Suprapubic skin (tissue), 4 donors: ENCODE measurements at regions not wholly inside any gene's neighbourhood (a gene's known extent, or its start where the extent isn't known, plus 50 kb on each side); places are given as distances from the start of the nearest gene placed in this dataset.

Experiments used
- DNase-seq, 2 donors: peaks; one replicate each; pipeline ENCODE4 v3.0.0-alpha.2; 2019; ENCODE audit warnings: low spot score in 2 of 2
- H3K27ac ChIP-seq: fragments of 200-600 bp; sonication (generic); one replicate; pipeline ENCODE4 v1.5.1; 2019
- H3K27me3 ChIP-seq: fragments of 200-600 bp; sonication (generic); one replicate; pipeline ENCODE4 v1.5.1; 2019
- H3K36me3 ChIP-seq: fragments of 200-600 bp; sonication (generic); one replicate; pipeline ENCODE4 v1.5.1; 2019
- H3K4me1 ChIP-seq: fragments of 200-600 bp; sonication (generic); one replicate; pipeline ENCODE4 v1.5.1; 2019
- H3K4me3 ChIP-seq: fragments of 200-600 bp; sonication (generic); one replicate; pipeline ENCODE4 v1.5.1; 2019; ENCODE audit warnings: mild to moderate bottlenecking
- H3K9me3 ChIP-seq: fragments of 200-600 bp; sonication (generic); one replicate; pipeline ENCODE4 v1.5.1; 2019
- EP300 ChIP-seq: sonication (generic); formaldehyde crosslinking; IDR thresholded peaks from one replicate; pipeline ENCODE4 v1.6.1; 2017; ENCODE audit warnings: antibody characterized with exemption
- POLR2A ChIP-seq, 2 donors: fragments of 450-650 bp; IDR thresholded peaks; one replicate each; pipeline ENCODE4 v1.6.1; 2017; ENCODE audit warnings: antibody characterized with exemption in 2 of 2, mild to moderate bottlenecking in 2 of 2, moderate library complexity in 2 of 2
- POLR2AphosphoS5 ChIP-seq, 3 donors: sonication (generic); formaldehyde crosslinking; IDR thresholded peaks; one replicate each; pipeline ENCODE4 v1.6.1; 2017; ENCODE audit warnings: antibody characterized with exemption in 3 of 3
- WGBS: methylation state at CpG from one replicate; pipeline ENCODE4 v1.1.5; 2018; 5-methylcytosine and 5-hydroxymethylcytosine counted together
- TF ChIP-seq, protein P1 (sequence below), 2 donors: fragments of 200-600 bp in 1 of 2; fragments of 450-650 bp in 1 of 2; sonication (generic) in 1 of 2; IDR thresholded peaks; one replicate each; pipeline ENCODE4 v1.5.1; 2016 to 2019; ENCODE audit warnings: antibody characterized with exemption in 2 of 2, mild to moderate bottlenecking in 1 of 2, moderate library complexity in 1 of 2

DNA sequence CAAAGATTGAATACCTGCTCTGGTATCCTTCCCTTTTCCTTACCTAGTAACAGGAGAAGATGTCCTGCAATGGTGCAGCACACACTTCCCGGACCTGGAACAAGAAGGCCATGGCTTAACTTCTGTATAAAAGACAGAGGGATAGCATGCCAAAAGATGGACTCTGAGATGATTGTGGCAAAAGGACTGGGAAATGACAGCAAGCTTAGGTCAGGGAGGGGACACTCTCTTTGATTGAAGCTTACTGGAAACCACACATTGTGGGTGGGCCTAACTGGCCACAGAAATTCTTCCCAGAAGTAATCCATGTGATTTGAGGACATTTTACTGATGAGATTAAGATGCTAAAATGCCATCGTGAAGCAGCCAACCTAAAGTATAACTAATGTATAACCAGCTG is 71.0 kb upstream of the OTUD4 start:
- DNase-seq, result no peak
- TF ChIP-seq POLR2A (IDR thresholded peaks at IDR 0.05), result no peak
- TF ChIP-seq, protein P1, sequence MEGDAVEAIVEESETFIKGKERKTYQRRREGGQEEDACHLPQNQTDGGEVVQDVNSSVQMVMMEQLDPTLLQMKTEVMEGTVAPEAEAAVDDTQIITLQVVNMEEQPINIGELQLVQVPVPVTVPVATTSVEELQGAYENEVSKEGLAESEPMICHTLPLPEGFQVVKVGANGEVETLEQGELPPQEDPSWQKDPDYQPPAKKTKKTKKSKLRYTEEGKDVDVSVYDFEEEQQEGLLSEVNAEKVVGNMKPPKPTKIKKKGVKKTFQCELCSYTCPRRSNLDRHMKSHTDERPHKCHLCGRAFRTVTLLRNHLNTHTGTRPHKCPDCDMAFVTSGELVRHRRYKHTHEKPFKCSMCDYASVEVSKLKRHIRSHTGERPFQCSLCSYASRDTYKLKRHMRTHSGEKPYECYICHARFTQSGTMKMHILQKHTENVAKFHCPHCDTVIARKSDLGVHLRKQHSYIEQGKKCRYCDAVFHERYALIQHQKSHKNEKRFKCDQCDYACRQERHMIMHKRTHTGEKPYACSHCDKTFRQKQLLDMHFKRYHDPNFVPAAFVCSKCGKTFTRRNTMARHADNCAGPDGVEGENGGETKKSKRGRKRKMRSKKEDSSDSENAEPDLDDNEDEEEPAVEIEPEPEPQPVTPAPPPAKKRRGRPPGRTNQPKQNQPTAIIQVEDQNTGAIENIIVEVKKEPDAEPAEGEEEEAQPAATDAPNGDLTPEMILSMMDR (IDR thresholded peaks at IDR 0.05), result no peak
- no peak for TF ChIP-seq EP300
- TF ChIP-seq POLR2AphosphoS5 (IDR thresholded peaks at IDR 0.05), result no peak
- WGBS, result 89% methylated on average over 2 of the region's 2 CpGs

GRCh38 chr4:145248971-145249370 is 68.6 kb upstream of the OTUD4 start:
- H3K27ac ChIP-seq, result no peak overlapping the region
- H3K9me3 ChIP-seq, result no peaks in the 10 kb centered on the region
- no peaks in the 10 kb centered on the region for H3K36me3 ChIP-seq
- no peak overlapping the region for H3K4me3 ChIP-seq
- no peak for DNase-seq
- no peaks in the 10 kb centered on the region for H3K27me3 ChIP-seq
- 60% methylated on average over 2 of the region's 2 CpGs for WGBS
- TF ChIP-seq EP300, result no peak
- TF ChIP-seq POLR2A (IDR thresholded peaks at IDR 0.05), result no peak
- TF ChIP-seq, protein P1 (IDR thresholded peaks at IDR 0.05), result no peak
- no peak for TF ChIP-seq POLR2AphosphoS5 (IDR thresholded peaks at IDR 0.05)
- no peaks in the 10 kb centered on the region for H3K4me1 ChIP-seq

More for the DNA sequence above, 71.0 kb upstream of the OTUD4 start:
- Histone ChIP-seq H3K9me3 (no peaks in the 10 kb centered on the region), H3K27ac (no peak overlapping the region), H3K36me3 (no peaks in the 10 kb centered on the region), H3K4me1 (no peaks in the 10 kb centered on the region), H3K4me3 (no peak overlapping the region), H3K27me3 (no peaks in the 10 kb centered on the region)

DNA sequence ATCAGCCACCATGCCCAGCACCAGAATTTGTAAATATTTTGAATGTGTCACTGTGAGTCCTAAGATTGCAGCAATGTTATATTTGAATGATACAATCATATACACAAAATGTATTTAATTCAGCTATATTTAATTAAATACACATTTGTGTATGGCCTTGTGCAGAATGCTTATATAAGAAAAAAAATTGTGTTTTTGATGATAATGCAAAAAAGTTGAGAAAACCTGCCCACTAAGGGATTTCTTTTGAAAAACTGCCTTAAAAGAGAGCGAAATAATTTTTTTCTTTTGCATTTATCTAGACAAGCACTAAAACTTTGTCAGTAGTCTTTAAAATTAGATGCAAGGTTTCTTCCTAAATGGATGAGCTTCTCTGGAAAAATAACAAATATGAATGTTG is 68.1 kb upstream of the OTUD4 start:
- H3K36me3 ChIP-seq, result no peaks in the 10 kb centered on the region
- H3K9me3 ChIP-seq, result no peaks in the 10 kb centered on the region
- no peaks in the 10 kb centered on the region for H3K4me1 ChIP-seq
- no peaks in the 10 kb centered on the region for H3K27me3 ChIP-seq
- H3K4me3 ChIP-seq, result no peak overlapping the region
- no peak for DNase-seq
- TF ChIP-seq, protein P1 (IDR thresholded peaks at IDR 0.05), result no peak
- TF ChIP-seq POLR2AphosphoS5 (IDR thresholded peaks at IDR 0.05), result no peak
- no peak for TF ChIP-seq EP300
- TF ChIP-seq POLR2A (IDR thresholded peaks at IDR 0.05), result no peak
- 87% methylated on average over 1 of the region's 1 CpG for WGBS
- H3K27ac ChIP-seq, result no peak overlapping the region

DNA sequence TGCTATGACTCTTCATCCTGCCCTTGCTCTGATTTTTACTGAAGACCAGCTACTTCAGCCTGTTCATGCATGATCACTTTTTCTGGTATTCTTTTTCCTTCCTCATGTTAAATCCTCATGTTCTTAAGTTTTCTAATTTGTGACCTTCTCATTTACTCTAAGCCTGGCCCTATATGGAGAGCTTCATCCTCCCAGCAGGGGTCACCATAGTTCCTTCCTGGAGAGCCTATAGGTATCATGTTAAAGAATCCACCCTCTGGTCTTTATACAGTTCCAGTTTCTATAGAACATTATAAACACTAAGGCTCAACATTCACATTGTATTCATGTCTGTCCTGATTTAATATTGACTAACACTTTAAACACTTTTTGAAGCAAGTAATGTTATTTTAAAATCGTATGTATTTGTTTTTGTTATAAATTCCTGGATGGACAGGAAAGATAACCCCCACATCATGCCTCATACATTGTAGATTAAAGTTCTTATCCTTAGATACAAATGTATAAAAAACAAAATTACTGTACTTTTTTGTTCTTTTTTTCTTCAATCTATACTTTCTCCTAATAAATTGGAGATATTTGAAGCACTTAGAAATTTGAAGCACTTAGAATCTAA is 53.8 kb upstream of the OTUD4 start:
- TF ChIP-seq POLR2A (IDR thresholded peaks at IDR 0.05) (no peak), EP300 (no peak), POLR2AphosphoS5 (IDR thresholded peaks at IDR 0.05) (no peak)
- TF ChIP-seq, protein P1 (IDR thresholded peaks at IDR 0.05), result peak; percentile 53 to 59
- Histone ChIP-seq H3K27me3 (no peaks in the 10 kb centered on the region), H3K4me1 (no peaks in the 10 kb centered on the region), H3K36me3 (no peaks in the 10 kb centered on the region), H3K4me3 (no peak overlapping the region), H3K27ac (no peak overlapping the region), H3K9me3 (no peaks in the 10 kb centered on the region)
- DNase-seq, result no peak
- 33% methylated on average over 1 of the region's 1 CpG for WGBS

DNA sequence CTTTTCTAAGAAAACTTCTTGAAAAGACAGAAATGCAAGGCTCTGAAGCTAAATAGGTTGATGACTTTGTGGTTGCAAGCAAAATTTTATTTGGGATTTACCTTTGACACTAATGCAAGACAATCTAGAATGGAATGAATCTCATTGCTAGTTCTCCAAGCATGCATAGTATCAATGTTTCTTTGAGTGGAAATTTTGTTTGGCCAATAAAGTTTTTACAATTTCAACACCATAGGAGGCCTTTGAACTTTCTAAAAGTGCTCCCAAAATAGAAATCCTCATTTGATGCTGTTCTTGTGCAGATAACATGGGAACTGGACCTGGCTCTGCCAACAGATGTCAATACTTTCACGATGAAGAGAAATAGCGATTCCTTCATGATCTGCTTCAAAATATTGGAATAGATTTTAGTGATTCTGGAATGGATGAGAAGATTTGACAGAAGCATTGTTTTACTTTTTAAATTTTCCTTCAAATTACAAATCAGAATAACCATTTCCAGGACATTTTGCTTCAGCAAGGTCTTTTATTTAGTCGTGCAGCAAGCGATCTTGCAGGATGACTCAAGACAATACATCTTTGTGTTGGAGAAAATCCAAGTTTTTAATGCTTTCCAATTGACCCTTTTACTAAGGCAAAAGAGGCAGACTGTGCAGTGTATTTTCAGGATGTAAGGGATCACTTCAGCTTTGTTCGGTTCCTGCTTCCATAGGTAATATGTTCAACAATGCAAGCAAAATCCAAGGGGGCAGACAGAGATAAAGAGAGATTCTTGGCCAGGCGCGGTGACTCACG is 51.7 kb upstream of the OTUD4 start:
- Histone ChIP-seq H3K4me1 (no peaks in the 10 kb centered on the region), H3K27me3 (no peaks in the 10 kb centered on the region), H3K36me3 (no peaks in the 10 kb centered on the region), H3K9me3 (no peaks in the 10 kb centered on the region), H3K4me3 (no peak overlapping the region), H3K27ac (no peak overlapping the region)
- DNase-seq, result no peak
- TF ChIP-seq POLR2AphosphoS5 (IDR thresholded peaks at IDR 0.05), result no peak
- no peak for TF ChIP-seq EP300
- TF ChIP-seq, protein P1 (IDR thresholded peaks at IDR 0.05), result no peak
- TF ChIP-seq POLR2A (IDR thresholded peaks at IDR 0.05), result no peak
- 77% methylated on average over 8 of the region's 8 CpGs for WGBS
